Endodermal cell (in vitro differentiated cells): ENCODE measurements at regions not wholly inside any gene's neighbourhood (a gene's known extent, or its start where the extent isn't known, plus 50 kb on each side); places are given as distances from the start of the nearest gene placed in this dataset.

Experiments used
- DNase-seq: peaks from one replicate; pipeline ENCODE4 v3.0.0-alpha.2; 2017
- H3K27ac ChIP-seq: 2 replicates; pipeline ENCODE4 v1.5.1; 2013; ENCODE audit warnings: mild to moderate bottlenecking, low read depth, low read length, moderate library complexity
- H3K27me3 ChIP-seq: 2 replicates; pipeline ENCODE4 v1.6.1; 2013; ENCODE audit warnings: mild to moderate bottlenecking, low read length, moderate library complexity; ENCODE audit not compliant: insufficient read depth, control insufficient read depth, poor library complexity, severe bottlenecking
- H3K36me3 ChIP-seq: 2 replicates; pipeline ENCODE4 v1.7.0; 2013; ENCODE audit warnings: mild to moderate bottlenecking, low read length, moderate library complexity; ENCODE audit not compliant: control insufficient read depth, insufficient read depth
- H3K4me1 ChIP-seq: one replicate; pipeline ENCODE4 v1.7.0; 2013; ENCODE audit warnings: low read length; ENCODE audit not compliant: control insufficient read depth, insufficient read depth
- H3K4me3 ChIP-seq: 2 replicates; pipeline ENCODE4 v1.5.1; 2013; ENCODE audit warnings: mild to moderate bottlenecking, low read length, moderate library complexity
- H3K9ac ChIP-seq: 2 replicates; pipeline ENCODE4 v1.6.1; 2013; ENCODE audit warnings: mild to moderate bottlenecking, low read length, moderate library complexity; ENCODE audit not compliant: poor library complexity, severe bottlenecking; ENCODE audit errors: extremely low read depth
- H3K9me3 ChIP-seq: 2 replicates; pipeline ENCODE4 v1.6.1; 2013; ENCODE audit warnings: mild to moderate bottlenecking, low read length, moderate library complexity; ENCODE audit not compliant: control insufficient read depth
- H3K27ac Mint-ChIP-seq: 2 replicates; pipeline ENCODE4 v1.8.0; 2020; ENCODE audit warnings: mixed read lengths
- H3K27me3 Mint-ChIP-seq: 2 replicates; pipeline ENCODE4 v1.8.0; 2021; ENCODE audit warnings: mild to moderate bottlenecking, mixed read lengths; ENCODE audit not compliant: insufficient read depth
- H3K36me3 Mint-ChIP-seq: 2 replicates; pipeline ENCODE4 v1.8.0; 2020; ENCODE audit warnings: low read depth, mixed read lengths
- H3K4me1 Mint-ChIP-seq: 2 replicates; pipeline ENCODE4 v1.8.0; 2020; ENCODE audit warnings: mixed read lengths
- H3K4me3 Mint-ChIP-seq: 2 replicates; pipeline ENCODE4 v1.8.0; 2020; ENCODE audit warnings: mild to moderate bottlenecking, moderate library complexity, mixed read lengths
- H3K9me3 Mint-ChIP-seq: 2 replicates; pipeline ENCODE4 v1.8.0; 2020; ENCODE audit warnings: mild to moderate bottlenecking, mixed read lengths
- WGBS, 2 experiments: methylation state at CpG; one replicate each; pipeline versions ENCODE4 v1.1.5 to v1.1.7; 2013; ENCODE audit warnings: missing lambda C conversion rate in 2 of 2, mixed read lengths in 1 of 2; ENCODE audit not compliant: insufficient coverage in 1 of 2, insufficient read length in 1 of 2; 5-methylcytosine and 5-hydroxymethylcytosine counted together
- TF ChIP-seq, protein P1 (sequence below): fragments of 200-600 bp; sonication (generic); conservative IDR thresholded peaks from 2 replicates; pipeline ENCODE4 v1.5.0; 2021; ENCODE audit warnings: antibody characterized with exemption, mild to moderate bottlenecking

DNA sequence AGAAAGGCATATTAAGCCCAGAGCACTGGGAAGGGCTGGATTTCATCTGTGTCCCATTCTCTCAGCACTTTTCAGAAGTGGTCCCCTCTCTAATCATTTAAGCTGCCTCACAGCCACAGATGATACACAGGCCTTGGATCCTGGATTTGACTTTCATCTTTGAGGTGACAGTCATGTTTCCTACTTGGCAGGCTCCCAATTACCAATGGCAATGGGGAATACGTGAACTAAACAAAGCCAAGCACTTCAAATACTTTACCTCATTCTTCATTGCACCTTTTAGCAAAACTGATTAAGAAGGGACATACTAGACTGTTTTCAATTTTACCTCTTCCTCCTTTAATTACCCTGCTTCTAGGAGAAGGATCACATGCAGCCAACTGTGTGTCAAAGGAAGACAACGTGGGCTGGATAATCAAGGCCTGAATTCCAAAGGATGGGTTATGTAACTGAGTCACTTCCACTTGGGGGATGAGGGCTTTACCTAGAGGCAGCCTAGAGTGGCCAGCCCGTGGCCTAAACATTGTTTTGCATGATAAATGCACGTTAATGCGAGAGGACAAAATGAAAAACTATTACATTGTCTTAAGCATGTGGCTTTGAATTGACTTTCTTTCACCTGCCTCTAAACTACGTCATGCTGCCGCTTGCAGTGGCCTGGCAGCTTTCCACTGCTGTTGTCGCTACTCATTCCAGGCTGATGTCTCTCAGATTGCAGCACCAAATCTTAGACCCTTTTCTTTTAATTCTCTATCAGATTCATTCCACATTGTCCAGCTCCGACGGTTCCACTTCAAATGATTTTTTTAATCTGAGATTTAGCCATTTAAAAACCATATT lies 95.0 kb downstream of the KCTD12 start:
- 82 to 91% methylated on average over 8 to 10 of the region's 10 CpGs for WGBS, 2 experiments
- no peak overlapping the region for H3K27ac Mint-ChIP-seq

DNA sequence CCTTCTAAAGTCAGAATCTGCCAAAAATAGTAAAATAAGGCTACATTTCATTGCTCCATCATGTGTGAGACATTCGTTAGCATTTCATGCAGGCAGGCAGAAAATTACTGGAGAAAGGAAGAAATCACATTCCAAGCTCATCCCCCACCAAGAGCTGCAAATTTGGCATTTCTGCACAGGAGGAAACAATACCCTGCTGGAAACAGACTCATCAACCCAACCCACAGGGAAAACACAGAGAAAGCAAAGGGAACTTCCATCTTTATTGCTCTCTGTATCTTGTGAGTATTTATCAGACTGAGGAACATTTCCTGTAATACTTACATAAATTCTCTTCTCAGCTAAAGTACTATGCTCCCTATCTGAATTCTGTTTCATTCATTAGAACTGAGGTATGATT lies 95.7 kb downstream of the KCTD12 start:
- no peaks in the 10 kb centered on the region for H3K9me3 Mint-ChIP-seq
- no peak overlapping the region for H3K27ac Mint-ChIP-seq
- no peaks in the 10 kb centered on the region for H3K36me3 Mint-ChIP-seq
- no peak overlapping the region for H3K4me3 Mint-ChIP-seq
- Histone ChIP-seq H3K27me3 (no peaks in the 10 kb centered on the region), H3K9me3 (no peaks in the 10 kb centered on the region), H3K4me3 (no peak overlapping the region), H3K4me1 (no peaks in the 10 kb centered on the region), H3K36me3 (no peaks in the 10 kb centered on the region), H3K27ac (no peak overlapping the region), H3K9ac (no peak overlapping the region)
- WGBS, 2 experiments: 56 to 92% methylated on average over 1 of the region's 1 CpG
- TF ChIP-seq, protein P1, sequence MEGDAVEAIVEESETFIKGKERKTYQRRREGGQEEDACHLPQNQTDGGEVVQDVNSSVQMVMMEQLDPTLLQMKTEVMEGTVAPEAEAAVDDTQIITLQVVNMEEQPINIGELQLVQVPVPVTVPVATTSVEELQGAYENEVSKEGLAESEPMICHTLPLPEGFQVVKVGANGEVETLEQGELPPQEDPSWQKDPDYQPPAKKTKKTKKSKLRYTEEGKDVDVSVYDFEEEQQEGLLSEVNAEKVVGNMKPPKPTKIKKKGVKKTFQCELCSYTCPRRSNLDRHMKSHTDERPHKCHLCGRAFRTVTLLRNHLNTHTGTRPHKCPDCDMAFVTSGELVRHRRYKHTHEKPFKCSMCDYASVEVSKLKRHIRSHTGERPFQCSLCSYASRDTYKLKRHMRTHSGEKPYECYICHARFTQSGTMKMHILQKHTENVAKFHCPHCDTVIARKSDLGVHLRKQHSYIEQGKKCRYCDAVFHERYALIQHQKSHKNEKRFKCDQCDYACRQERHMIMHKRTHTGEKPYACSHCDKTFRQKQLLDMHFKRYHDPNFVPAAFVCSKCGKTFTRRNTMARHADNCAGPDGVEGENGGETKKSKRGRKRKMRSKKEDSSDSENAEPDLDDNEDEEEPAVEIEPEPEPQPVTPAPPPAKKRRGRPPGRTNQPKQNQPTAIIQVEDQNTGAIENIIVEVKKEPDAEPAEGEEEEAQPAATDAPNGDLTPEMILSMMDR: no peak
- DNase-seq: no peak
- no peaks in the 10 kb centered on the region for H3K27me3 Mint-ChIP-seq
- H3K4me1 Mint-ChIP-seq: no peaks in the 10 kb centered on the region

More for the DNA sequence above, 95.0 kb downstream of the KCTD12 start:
- H3K27me3 ChIP-seq: no peaks in the 10 kb centered on the region
- H3K36me3 ChIP-seq: no peaks in the 10 kb centered on the region
- H3K4me1 Mint-ChIP-seq: no peaks in the 10 kb centered on the region
- H3K9me3 ChIP-seq: no peaks in the 10 kb centered on the region
- DNase-seq: no peak
- no peak overlapping the region for H3K4me3 ChIP-seq
- no peaks in the 10 kb centered on the region for H3K4me1 ChIP-seq
- no peaks in the 10 kb centered on the region for H3K36me3 Mint-ChIP-seq
- TF ChIP-seq, protein P1: no peak
- no peak overlapping the region for H3K27ac ChIP-seq
- no peaks in the 10 kb centered on the region for H3K9me3 Mint-ChIP-seq
- H3K9ac ChIP-seq: no peak overlapping the region
- H3K4me3 Mint-ChIP-seq: no peak overlapping the region
- H3K27me3 Mint-ChIP-seq: no peaks in the 10 kb centered on the region

DNA sequence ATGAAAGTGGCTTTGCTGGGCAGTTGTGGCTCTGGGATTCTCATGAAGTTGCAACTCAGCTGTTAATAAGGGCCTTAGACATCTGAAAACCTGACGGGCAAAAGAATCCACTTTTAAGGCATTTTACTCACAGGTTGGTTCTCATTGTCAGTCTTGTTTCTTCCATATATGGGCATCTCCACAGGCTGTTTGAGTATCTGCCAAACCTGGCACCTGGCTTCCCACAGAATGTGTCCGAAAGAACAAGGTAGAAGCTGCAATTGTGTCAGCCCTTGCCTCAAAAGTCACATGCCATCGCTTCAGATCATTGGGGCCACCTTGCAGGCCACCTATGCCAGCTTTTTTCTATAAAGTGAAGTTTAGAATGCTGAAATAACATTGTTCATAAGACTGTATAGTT lies 102.4 kb downstream of the KCTD12 start:
- no peaks in the 10 kb centered on the region for H3K36me3 Mint-ChIP-seq
- no peak overlapping the region for H3K27ac Mint-ChIP-seq
- no peaks in the 10 kb centered on the region for H3K4me1 ChIP-seq
- H3K9me3 Mint-ChIP-seq: no peaks in the 10 kb centered on the region
- no peak overlapping the region for H3K9ac ChIP-seq
- H3K4me3 Mint-ChIP-seq: no peak overlapping the region
- no peaks in the 10 kb centered on the region for H3K27me3 ChIP-seq
- TF ChIP-seq, protein P1: no peak
- no peaks in the 10 kb centered on the region for H3K36me3 ChIP-seq
- no peak overlapping the region for H3K4me3 ChIP-seq
- H3K9me3 ChIP-seq: no peaks in the 10 kb centered on the region
- H3K4me1 Mint-ChIP-seq: no peaks in the 10 kb centered on the region
- H3K27me3 Mint-ChIP-seq: no peaks in the 10 kb centered on the region
- peak; percentile 71 for DNase-seq
- H3K27ac ChIP-seq: no peak overlapping the region
- WGBS, 2 experiments: 57 to 70% methylated on average over 1 to 3 of the region's 3 CpGs
